AG08396 (cell line): ENCODE measurements at regions not wholly inside any gene's neighbourhood (a gene's known extent, or its start where the extent isn't known, plus 50 kb on each side); places are given as distances from the start of the nearest gene placed in this dataset.

Experiments
- DNase-seq: peaks from one replicate; pipeline ENCODE4 v3.0.0; 2012; ENCODE audit warnings: low spot score, mixed read lengths

GRCh38 chr2:195498176-195498575, 158.8 kb upstream of the SLC39A10 start:
- DNase-seq = no peak

GRCh38 chr2:195496991-195497390, 160.0 kb upstream of the SLC39A10 start:
- no peak for DNase-seq

GRCh38 chr2:195495966-195496365, 161.1 kb upstream of the SLC39A10 start:
- DNase-seq = no peak

- DNase-seq = no peak
These were observed 161.7 kb upstream of the SLC39A10 start for GRCh38 chr2:195495351-195495750.

- DNase-seq = no peak
These were observed 162.6 kb upstream of the SLC39A10 start for GRCh38 chr2:195494451-195494850.

- DNase-seq = no peak
These were observed 163.6 kb upstream of the SLC39A10 start for GRCh38 chr2:195493416-195493815.

GRCh38 chr2:195490319-195490718, 166.7 kb upstream of the SLC39A10 start:
- no peak for DNase-seq

- DNase-seq = peak; percentile 17
These were observed 167.9 kb upstream of the SLC39A10 start for GRCh38 chr2:195489101-195489500.

GRCh38 chr2:195488567-195488966, 168.5 kb upstream of the SLC39A10 start:
- no peak for DNase-seq

- DNase-seq = peak; percentile 26
These were observed 169.9 kb upstream of the SLC39A10 start for GRCh38 chr2:195486987-195487644.

- DNase-seq = no peak
These were observed 170.5 kb upstream of the SLC39A10 start for GRCh38 chr2:195486520-195486919.

GRCh38 chr2:195482010-195482409, 175.0 kb upstream of the SLC39A10 start:
- DNase-seq = no peak

GRCh38 chr2:195480121-195480520, 176.9 kb upstream of the SLC39A10 start:
- DNase-seq = no peak

- no peak for DNase-seq
These were observed 177.6 kb upstream of the SLC39A10 start for GRCh38 chr2:195479407-195479806.

GRCh38 chr2:195477996-195478382, 179.0 kb upstream of the SLC39A10 start:
- DNase-seq = peak; percentile 13

GRCh38 chr2:195477248-195477995, 179.6 kb upstream of the SLC39A10 start:
- DNase-seq = no peak

GRCh38 chr2:195475336-195475735, 181.7 kb upstream of the SLC39A10 start:
- DNase-seq = no peak

GRCh38 chr2:195473862-195474261, 183.2 kb upstream of the SLC39A10 start:
- DNase-seq = no peak

- DNase-seq = no peak
These were observed 184.4 kb upstream of the SLC39A10 start for GRCh38 chr2:195472501-195473234.

- DNase-seq = no peak
These were observed 185.2 kb upstream of the SLC39A10 start for GRCh38 chr2:195471807-195472206.

- no peak for DNase-seq
These were observed 185.9 kb upstream of the SLC39A10 start for GRCh38 chr2:195471163-195471562.

- no peak for DNase-seq
These were observed 186.4 kb upstream of the SLC39A10 start for GRCh38 chr2:195470622-195471021.

GRCh38 chr2:195468771-195469170, 188.3 kb upstream of the SLC39A10 start:
- DNase-seq = no peak
